Hypothalamus (tissue), 51 donors: ENCODE measurements at regions not wholly inside any gene's neighbourhood (a gene's known extent, or its start where the extent isn't known, plus 50 kb on each side); places are given as distances from the start of the nearest gene placed in this dataset.

Source experiments
- DNase-seq, 51 donors: peaks; one replicate each; lab custom pipeline; 2025; lab: John Stamatoyannopoulos, UW

DNA sequence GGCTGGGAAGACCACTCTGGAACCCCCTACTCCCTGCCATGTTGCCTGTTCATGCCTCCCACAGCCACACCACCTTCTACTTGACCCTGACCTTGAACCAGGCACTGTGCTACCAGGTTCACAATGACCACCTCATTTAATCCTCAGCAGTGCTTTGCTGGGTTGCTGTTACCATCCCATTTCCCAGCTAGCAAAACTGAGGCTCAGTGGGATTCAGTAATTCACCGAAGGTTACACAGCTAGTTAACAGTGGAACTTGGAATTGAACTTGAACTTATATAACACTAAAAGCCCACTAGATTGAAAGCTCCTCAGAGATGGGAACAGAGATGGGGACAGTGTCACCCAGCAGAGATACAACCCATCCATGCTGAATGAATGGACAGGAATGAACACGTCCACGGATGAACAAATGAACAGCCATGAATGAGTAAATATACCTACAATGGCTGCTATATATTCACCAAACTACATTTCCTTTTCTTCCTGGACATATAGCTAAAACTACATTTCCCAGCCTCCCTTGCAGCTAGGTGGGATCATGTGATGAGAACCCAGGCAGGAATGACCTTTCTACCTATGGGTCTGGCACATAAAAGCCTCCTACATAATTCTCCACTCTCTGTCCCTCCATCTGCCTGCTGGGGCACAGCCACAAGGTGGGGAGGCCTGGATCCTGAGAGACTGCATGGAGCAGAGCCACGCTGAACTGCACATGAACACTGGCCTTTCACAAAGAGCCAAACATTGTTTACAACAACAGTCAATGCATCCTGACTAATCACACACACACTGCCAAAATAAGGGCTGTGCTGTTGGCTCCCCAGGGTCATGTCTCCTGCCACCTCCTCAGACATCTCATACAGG lies 94.8 kb downstream of the RMI2 start:
- no peak for DNase-seq

DNA sequence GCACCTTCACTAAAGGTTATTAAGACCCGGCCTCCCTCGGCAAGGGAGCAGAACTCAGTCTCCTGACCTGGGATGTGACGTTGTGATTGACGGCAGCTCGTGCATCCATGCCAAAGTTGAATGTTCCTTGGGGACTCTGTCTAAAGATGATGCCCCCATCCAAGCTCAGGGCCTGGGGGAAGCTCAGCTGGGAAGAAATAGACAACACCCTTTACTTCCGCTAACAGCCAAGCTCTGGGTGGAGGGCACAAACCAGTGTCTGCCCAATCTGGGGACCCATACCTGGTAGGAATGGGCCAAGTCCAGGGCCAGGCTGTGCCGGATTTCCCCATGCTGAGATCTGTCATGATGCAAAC lies 95.4 kb downstream of the RMI2 start:
- DNase-seq, result no peak

DNA sequence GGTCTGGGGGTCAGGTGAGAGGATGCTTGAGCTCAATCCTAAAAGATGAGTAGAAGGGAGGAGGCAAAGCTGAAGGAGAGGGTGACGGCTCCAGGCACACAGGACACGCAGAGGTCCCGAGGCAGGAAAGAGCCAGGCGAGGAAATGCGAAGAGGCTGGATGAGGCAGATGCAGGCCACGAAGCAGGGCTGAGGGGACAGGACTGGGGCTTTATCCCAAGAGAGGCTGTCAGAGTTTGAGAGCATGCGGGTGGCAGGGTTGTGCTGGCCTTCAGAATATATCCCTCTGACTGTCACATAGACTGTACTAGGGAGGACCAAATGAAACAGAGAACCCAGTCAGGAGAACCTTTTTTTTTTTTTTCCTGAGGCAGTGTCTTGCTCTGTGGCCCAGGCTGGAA lies 100.2 kb downstream of the RMI2 start:
- DNase-seq, result no peak

DNA sequence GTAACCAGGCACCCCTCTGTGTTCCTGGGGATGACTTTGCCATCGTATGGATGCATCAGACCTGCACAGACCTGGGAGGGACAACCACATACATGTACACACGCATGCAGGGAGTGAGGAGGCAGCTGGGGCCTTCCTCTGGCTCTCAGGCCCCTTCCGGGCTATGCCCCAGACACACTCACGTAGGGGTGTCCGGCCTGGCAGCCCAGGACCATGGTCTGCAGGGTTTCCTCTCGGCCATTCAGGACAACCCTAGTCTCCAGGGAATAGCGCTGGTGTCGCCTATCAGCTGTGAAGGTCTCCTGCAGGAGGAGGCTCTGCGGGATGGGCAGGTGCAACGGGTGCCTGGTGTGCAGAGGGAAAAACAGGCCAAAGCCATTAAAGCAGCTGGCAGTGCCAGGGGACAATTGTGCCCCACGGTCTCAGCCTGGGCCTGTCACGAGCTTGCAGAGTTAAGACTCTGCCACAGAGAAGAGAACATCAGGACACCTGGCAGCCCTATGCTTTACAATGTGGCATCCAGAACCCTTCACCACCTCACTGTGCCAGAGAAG lies 101.4 kb downstream of the RMI2 start:
- DNase-seq, result no peak

DNA sequence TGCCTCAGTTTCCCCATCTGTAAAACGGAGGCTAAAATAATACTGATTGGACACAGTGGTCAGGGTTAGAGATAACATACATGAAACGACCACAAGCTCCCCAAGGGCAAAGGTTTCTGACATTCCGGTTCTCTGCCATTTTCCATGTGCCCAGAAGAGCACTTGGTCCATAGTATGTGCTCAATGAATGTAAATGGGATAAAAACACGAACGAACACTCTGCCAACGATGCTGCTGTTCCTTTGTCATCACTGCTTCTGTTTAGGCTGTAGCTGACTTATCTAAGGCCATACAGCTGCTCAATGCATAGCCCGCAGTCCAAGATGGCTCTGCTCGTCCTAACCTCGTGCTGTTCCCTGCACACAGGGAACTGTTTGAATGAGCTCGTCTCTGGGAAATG lies 102.0 kb downstream of the RMI2 start:
- no peak for DNase-seq

DNA sequence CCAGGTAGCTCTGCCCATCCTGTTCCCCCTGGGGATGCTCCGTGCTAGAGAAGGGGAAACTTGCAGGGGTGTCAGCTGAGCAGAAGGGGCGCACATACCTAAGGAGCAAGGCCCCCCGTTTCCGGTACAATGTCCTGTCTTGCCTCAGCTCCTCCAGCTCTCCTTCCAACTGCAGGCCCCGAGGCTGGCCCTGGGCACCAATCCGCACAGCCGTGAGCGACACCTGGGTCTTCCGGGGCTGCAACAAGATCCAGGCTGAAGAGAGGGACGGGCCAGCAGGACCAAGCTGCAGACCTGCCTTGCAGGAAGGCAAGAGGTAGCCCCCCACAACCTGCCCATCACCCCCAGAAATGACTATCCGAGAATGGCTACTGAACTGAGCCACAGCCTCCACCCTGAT lies 102.6 kb downstream of the RMI2 start:
- no peak for DNase-seq

DNA sequence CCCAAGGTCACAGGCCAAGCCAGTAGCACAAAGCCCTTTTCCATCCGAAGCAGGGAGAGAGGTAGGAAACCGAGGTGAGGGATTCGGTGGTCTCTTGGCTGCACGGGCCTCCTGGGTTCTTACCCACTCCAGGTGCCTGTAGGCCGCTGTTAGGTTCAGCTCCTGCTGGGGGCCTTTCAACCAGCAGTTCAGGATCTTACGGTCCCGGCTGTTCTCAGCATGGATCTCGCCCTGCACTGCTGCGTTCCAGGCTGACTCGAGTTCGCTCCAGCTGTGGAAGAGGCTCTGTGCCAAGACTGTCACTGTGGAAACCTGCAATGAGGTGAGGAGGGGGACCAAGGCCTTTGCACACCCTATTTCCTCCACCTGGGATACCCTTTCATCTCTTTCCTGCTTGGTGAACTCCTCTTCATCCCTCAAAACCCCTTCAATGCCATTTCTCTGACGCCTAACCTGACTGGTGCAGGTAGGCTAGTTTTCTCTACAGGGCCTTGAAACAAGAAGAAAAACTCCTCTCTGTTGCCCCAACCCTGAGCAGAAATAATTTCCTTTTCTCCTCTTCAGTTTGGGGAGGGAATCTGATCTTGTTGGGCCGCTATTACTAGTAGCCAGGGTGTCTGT lies 103.6 kb downstream of the RMI2 start:
- no peak for DNase-seq

DNA sequence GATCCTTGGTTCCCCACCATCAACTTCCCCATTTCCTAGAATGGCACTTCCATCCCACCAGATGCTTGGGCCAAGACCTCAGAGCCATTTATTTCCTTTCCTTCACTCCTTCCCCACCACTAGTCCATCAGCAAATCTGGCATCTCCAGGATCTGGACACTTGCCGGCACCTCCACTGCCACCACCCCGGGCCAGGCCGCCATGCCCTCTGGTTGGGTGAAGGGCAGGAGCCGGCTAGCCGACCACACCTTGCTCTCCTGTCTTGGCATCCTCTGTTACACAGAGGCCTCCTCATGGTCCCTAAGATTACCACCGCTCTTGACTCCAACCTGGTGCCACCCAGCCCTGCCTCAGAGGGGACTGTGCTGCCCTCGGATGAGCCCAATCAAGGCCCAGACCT lies 104.5 kb downstream of the RMI2 start:
- no peak for DNase-seq

DNA sequence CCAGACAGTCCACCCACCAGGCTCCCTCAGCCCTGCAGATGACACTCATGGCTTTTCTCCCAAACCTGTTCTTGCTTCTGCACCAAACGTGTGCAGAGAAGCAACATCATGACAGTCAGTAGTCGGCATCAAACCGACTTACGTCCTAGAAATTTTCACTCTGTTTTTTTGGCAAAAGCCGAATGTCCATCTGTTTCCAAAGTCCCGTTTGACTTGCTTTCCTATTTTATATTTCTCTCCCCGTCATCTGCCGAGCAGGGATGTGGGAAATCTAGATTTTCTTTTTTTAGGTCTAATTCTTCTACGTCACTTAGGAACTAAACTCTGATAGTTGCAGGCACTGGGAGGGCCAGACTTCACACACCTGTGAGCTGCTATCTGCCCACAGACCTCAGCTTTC lies 104.9 kb downstream of the RMI2 start:
- no peak for DNase-seq

DNA sequence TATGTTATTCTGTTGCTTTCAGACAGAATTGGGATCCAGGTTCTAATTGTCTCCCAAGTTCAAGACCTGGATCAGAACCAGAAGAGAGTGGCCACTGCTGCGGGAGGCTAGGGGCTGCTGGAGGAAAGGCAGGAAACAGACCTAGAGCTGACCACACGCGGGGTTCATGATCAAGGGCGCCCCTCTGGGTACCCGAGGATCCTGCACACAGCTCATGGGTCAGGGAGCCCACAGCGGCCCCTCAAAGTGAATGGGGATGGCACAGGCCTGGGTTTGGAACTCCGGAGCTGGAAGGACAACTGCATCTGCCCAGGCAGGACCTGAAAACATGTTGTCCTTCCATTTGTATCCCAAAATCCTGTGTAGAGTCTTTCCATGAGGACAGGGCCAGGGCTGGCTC lies 107.0 kb downstream of the RMI2 start:
- no peak for DNase-seq

DNA sequence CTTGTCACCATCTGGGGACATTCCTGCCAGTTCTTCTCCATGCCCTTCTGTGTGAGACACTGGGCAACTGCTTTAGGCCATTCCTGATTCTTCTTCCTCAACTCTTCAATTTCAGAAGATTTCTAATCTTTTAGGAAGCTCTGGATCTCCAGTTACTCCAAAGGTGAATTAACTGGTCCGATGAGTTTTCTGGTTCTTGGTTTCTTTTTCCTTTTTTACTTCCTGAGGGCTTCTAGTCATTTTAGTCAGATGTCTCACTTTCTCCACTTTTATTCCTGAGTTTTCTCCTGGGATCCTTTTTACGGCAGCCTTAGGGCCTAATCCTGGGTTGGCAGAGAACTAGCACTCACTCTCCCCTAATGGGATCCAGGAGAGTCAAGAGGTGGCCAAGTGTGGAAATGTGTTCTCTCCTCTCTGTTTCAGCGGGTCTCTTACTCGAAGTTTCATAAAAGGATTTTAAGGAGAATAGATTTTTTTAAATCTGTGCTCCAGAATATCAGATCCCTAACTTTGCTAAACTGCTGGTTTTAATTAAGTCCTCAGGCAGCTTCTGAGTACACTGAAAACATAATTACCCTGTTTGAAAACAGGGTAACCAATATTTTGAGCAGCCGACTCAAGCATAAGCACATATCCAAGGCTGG lies 107.6 kb downstream of the RMI2 start:
- no peak for DNase-seq

DNA sequence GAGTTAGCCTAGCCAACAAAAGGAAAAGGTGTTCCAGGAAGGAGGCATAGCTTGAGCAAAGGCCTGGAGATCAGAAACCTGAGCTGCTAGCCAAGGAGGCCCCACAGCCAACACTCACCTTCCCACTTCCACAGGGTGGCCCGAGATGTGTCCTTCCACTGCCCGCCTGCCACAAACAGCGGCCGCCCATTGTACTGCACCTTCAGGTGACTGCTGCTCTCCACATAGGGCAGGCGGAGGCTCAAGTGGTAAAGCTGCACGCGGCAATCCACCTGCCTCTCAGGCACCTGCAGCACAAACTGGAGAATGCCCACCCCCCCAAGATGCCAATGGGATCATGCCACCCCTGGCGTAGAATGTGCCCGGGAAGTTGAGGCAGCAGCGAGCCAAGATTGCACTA lies 111.5 kb downstream of the RMI2 start:
- no peak for DNase-seq

DNA sequence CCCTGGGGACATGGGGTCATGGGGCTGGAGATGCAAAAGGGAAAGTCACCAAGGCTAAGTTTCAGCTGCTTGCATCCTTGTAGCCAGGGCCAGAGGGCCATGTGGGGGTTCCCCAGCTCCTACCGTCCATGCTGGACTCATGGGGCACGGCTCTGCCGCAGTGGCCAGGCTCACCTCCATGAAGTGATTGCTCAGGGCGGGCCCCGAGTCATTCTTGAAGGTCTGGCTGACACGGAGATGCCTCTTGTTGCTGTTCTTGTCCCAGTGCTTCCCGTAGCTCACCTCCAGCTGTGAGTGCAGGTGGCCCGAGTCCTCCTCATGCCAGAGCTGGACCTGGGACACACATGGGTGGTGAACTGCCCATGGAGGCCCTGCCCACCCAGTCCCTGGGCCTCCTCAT lies 114.5 kb downstream of the RMI2 start:
- no peak for DNase-seq

DNA sequence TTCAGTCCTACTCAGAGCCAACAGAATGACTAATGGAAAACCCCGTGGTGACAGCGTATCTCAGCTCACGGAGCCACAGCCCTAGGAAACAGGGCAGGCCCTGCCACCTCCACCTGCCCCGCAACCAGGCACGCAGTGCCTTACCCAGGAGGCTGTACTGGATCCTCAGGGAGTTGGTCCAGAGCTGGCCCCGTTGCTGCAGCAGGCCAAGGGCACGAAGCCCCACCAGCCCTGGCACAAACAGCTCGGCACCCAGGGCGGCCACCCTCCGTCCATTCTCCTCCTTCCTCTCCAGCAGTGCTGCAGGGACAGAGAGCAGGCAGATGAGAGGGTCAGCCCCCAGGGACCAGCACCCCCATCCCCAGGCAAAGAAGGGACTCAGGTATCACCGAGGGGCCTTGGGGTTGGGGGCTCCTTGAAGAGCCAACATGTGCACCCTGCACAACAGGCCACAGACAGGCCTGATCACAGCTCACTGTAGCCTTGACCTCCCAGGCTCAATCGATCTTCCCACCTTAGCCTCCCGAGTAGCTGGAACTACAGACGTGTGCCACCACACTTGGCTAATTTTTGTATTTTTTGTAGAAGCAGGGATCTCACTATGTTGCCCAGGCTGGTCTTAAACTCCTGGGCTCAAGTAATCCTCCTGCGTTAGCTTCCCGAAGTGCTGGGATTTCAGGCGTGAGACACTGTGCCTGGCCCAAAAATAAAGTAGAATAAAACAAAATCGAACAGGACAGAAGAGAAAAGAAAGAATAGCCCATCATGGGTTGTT lies 115.7 kb downstream of the RMI2 start:
- no peak for DNase-seq

DNA sequence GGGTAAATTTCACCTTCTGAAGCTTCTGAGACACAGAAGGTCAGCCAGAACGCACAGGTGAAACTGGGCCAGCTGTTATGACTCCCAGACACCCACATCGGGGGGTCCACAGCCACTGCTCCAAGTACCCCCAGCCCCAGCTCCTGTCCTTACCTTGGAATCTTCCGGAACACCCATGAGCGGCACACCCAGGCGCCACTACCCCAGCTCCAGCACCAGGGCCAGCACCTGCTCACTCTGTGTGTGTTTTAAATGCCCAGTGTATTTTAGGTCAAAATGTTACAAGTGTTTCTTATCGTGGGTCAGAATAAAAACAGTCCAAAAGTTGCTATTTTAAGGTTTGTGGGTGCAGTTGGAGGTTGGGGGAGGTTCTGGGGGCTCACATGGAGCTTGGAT lies 116.3 kb downstream of the RMI2 start:
- no peak for DNase-seq

DNA sequence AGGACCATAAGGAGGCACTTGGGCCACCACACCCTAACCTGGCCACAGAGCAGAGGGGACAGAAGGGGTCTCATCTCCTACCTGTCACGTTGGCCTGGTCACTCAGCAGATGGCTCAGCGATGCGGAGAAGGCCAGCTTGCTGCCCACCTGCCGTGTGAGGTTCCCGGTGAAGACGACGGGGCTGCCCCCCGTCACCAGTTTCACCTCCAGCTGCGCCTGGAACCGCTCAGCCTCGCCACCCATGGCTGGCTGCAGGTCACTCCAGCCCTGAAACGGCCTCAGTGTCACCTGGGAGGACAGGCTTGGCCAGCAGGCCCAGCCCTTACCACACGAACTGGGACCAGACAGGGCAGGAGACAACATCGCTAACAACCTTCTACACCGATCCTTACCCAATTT lies 116.8 kb downstream of the RMI2 start:
- no peak for DNase-seq

DNA sequence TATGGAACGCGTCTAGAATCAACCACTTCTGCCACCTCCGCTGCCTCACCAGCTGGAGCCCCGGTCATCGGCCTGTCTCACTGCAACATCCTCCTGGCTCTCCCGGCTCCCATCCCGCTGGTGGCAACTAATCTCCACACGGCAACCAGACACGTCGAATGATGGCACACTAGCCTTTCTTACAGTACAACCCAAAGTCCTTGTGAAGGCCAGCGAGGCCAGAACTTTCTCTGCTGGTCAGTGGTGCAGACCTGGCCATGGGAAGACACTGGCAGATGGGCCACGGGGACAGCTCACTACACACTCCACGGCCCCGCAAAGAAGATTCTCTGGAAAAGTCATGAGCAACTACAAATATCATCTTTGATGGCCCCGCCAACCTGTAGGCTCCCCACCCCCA lies 117.6 kb downstream of the RMI2 start:
- no peak for DNase-seq

DNA sequence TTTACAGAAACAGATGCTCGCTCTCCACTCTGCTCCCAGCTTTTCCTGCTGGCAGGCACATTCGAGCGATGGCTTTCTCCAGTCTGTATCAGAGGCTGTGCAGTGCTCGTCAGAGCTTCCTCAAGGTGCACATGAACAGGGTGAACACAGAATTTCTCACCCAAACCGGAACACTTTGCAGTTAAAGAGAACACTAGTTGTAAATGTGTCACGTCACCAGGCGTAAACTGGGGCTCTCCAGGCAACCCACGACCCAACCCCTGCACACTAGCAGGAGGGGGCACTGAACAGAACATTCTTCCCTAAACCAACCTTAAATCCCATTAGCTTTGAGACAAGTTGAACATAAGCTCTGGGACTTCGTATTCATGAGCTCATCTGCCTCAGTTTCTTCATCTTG lies 119.0 kb downstream of the RMI2 start:
- no peak for DNase-seq

DNA sequence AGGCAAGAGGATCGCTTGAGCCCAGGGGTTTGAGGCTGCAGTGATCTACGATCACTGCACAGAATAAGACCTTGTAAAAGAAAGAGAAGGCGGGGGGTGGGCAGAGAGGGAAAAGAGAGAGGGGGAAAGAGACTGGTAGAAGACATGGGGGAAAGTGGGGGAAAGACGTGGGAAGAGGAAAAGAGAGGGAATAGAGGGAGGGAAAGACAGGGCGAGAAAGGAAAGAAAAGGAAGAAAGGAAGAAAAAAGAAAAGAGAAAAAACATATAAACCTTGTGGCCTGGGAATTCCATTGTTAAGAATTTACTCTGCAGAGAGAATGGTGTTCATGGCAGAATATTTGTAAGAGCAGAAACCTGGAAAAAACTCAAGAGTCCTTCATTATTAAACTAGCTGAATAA lies 120.4 kb downstream of the RMI2 start:
- no peak for DNase-seq

DNA sequence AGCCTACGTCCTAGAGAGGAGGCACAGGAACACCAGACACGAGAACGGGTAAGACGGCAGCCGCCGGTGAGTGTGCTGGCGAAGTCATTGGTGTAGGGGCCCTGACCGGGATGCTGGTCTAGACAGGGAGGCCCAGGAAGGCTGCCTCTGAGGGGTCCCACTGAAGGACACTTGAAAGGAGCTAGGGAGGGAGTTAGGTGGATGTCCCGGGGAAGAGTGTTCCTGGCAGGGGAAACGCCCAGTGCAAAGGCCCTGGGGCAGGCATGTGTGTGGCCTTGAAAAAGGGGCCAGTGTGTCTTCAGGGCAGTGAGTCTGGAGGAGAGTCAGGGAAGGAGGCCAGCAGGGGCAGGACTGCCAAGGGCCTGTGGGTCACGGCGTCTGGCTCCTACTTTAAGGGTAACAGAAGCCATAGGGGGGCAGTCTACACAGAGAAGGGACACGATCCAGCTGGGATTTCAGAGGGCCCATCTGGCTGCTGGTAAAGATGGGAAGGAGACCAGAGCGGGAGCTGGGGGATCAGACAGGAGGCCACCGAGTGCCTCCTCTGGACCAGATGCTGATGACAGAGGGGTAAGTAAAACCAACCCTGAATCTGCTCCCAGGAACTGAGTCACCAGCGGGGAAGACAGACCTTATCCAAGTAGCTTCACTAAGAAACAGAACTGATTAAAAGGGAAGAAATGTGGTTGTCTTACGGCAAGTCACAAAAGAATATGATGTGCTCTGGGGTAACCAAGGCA lies 115.9 kb downstream of the LITAF start:
- DNase-seq, result no peak
